Esophagus muscularis mucosa (tissue), 4 donors: ENCODE measurements at regions not wholly inside any gene's neighbourhood (a gene's known extent, or its start where the extent isn't known, plus 50 kb on each side); places are given as distances from the start of the nearest gene placed in this dataset.
"Not testable (repeated sequence)": the region's sequence is repeated elsewhere in the genome, so short reads cannot be mapped to it uniquely, and the experiment has no call there.

Experiments used
- DNase-seq: peaks from one replicate; pipeline ENCODE4 v3.0.0-alpha.2; 2017; ENCODE audit errors: extremely low spot score
- H3K27ac ChIP-seq, 4 donors: fragments of 200-600 bp; sonication (generic); replicated peaks in 1 of 4; 1 replicate in 3 of 4; 2 replicates in 1 of 4; pipeline ENCODE4 v1.5.1; 2016 to 2019; ENCODE audit warnings: mild to moderate bottlenecking in 1 of 4
- H3K27me3 ChIP-seq, 4 donors: fragments of 200-600 bp; sonication (generic); one replicate each; pipeline versions ENCODE4 v1.5.1 to v1.6.0; 2016 to 2019
- H3K36me3 ChIP-seq, 4 donors: fragments of 200-600 bp; sonication (generic); one replicate each; pipeline ENCODE4 v1.5.1; 2016 to 2019
- H3K4me1 ChIP-seq, 4 donors: fragments of 200-600 bp; sonication (generic); one replicate each; pipeline ENCODE4 v1.5.1; 2016 to 2019
- H3K4me3 ChIP-seq, 4 donors: fragments of 200-600 bp; sonication (generic); 1 replicate in 2 of 4; 2 replicates in 2 of 4; pipeline ENCODE4 v1.5.1; 2016 to 2019; ENCODE audit warnings: mild to moderate bottlenecking in 4 of 4, moderate library complexity in 1 of 4
- H3K9me3 ChIP-seq, 4 donors: fragments of 200-600 bp; sonication (generic); 1 replicate in 3 of 4; 2 replicates in 1 of 4; pipeline ENCODE4 v1.5.1; 2016 to 2019
- CTCF ChIP-seq, 3 experiments: fragments of 200-600 bp in 2 of 3; fragments of 450-650 bp in 1 of 3; sonication (generic) in 2 of 3; IDR thresholded peaks; one replicate each; pipeline ENCODE4 v1.5.1; 2017 to 2019; ENCODE audit warnings: antibody characterized with exemption in 3 of 3, mild to moderate bottlenecking in 2 of 3, moderate library complexity in 1 of 3
- EP300 ChIP-seq: sonication (generic); formaldehyde crosslinking; IDR thresholded peaks from one replicate; pipeline ENCODE4 v1.6.1; 2017; ENCODE audit warnings: antibody characterized with exemption
- POLR2A ChIP-seq: fragments of 450-650 bp; IDR thresholded peaks from one replicate; pipeline ENCODE4 v1.6.1; 2017; ENCODE audit warnings: antibody characterized with exemption, moderate library complexity, mild to moderate bottlenecking, low read depth
- POLR2AphosphoS5 ChIP-seq, 2 donors: sonication (generic); formaldehyde crosslinking; IDR thresholded peaks; one replicate each; pipeline ENCODE4 v1.6.1; 2017; ENCODE audit warnings: antibody characterized with exemption in 2 of 2
- WGBS: methylation state at CpG from one replicate; pipeline ENCODE4 v1.1.5; 2018; 5-methylcytosine and 5-hydroxymethylcytosine counted together
- intact Hi-C: fragments of 100-400 bp; cut with DNase I; formaldehyde crosslinking; loops from one replicate; pipeline ENCODE4 v1.15.1; 2023

- Histone ChIP-seq H3K36me3 (no peaks in the 10 kb centered on the region), H3K9me3 (no peaks in the 10 kb centered on the region), H3K4me3 (no peak overlapping the region), H3K27me3 (peaks cover 0 to 8% (median 0%) of the 10 kb centered on the region in 4 donors), H3K27ac (no peak overlapping the region), H3K4me1 (no peaks in the 10 kb centered on the region)
- no peak for DNase-seq
- TF ChIP-seq EP300 (no peak), POLR2A (no peak), POLR2AphosphoS5 (IDR thresholded peaks at IDR 0.05) (no peak), CTCF (IDR thresholded peaks at IDR 0.05) (no peak)
- WGBS: 86% methylated on average over 13 of the region's 15 CpGs
- intact Hi-C loops: no loop called here
Measured at GRCh38 chr2:16090650-16091575, 150.6 kb downstream of the MYCN start.

DNA sequence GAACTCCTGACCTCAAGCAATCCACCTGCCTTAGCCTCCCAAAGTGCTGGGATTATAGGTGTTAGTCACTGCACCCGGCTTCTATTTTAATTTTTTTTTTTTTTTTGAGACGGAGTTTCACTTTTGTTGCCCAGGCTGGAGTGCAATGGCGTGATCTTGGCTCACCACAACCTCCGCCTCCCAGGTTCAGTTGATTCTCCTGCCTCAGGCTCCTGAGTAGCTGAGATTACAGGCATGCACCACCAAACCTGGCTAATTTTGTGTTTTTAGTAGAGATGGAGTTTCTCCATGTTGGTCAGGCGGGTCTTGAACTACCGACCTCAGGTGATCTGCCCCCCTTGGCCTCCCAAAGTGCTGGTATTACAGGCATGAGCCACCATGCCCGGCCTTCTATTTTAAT lies 149.1 kb downstream of the MYCN start:
- H3K27ac ChIP-seq, H3K4me3 ChIP-seq, H3K9me3 ChIP-seq, DNase-seq, H3K36me3 ChIP-seq, intact Hi-C loops, H3K4me1 ChIP-seq, H3K27me3 ChIP-seq: not testable (repeated sequence)
- WGBS: 85% methylated on average over 7 of the region's 7 CpGs

DNA sequence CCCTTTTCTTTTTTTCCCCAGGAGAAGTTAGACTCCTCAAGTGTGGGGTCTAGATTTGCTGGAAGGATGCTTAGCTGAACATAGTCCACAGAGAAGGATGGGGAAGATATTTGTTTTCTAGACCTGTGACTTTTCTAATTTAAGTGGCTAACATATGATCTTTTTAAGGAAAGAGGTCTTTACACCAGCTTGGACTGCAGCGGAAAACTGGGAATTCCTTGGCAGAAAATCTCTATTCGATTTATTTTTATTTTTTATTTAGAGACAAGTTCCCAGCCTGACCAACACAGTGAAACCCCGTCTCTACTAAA lies 148.4 kb downstream of the MYCN start:
- Histone ChIP-seq H3K4me3 (no peak overlapping the region), H3K36me3 (no peaks in the 10 kb centered on the region), H3K27me3 (peaks cover 0 to 3% (median 0%) of the 10 kb centered on the region in 4 donors), H3K9me3 (no peaks in the 10 kb centered on the region), H3K27ac (no peak overlapping the region), H3K4me1 (no peaks in the 10 kb centered on the region)
- no peak for TF ChIP-seq EP300
- TF ChIP-seq CTCF (IDR thresholded peaks at IDR 0.05): no peak
- TF ChIP-seq POLR2A: no peak
- no peak for TF ChIP-seq POLR2AphosphoS5 (IDR thresholded peaks at IDR 0.05)
- intact Hi-C loops: no loop called here
- WGBS: 91% methylated on average over 3 of the region's 3 CpGs
- DNase-seq: no peak

DNA sequence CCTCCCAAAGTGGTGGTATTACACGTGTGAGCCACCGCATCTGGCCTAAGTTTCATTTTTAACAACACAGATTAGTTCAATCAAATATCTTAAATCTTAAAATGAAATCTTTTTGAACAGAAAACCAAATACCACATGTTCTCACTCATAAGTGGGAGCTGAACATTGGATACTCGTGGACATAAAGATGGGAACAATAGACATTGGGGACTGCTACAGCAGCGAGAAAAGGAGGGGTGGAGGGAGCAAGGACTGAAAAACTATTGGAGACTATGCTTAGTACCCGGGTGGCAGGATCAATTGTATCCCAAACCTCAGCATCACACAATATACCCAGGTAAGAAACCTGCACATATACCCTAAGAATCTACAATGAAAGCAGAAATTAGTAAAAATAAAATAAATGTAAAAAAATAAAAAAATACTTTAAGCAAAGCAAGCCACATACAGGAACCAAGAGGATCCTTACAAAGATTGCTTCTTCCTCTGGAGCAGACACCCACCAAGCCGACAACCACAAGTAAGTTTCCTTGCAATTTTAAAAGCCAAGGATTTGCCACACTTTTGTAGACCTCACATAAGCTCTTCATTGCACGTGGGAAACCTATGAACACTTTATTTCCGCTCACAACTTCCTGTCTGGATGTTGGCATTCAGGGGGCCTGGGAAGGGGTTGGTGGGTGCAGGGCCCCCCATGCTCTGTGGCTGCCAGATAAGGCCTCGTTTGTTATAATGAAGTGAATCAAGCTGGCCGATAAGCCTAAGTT lies 147.9 kb downstream of the MYCN start:
- Histone ChIP-seq H3K36me3 (no peaks in the 10 kb centered on the region), H3K27ac (no peak overlapping the region), H3K4me3 (no peak overlapping the region), H3K4me1 (no peaks in the 10 kb centered on the region), H3K9me3 (no peaks in the 10 kb centered on the region), H3K27me3 (no peaks in the 10 kb centered on the region)
- 64% methylated on average over 10 of the region's 10 CpGs for WGBS
- TF ChIP-seq CTCF (IDR thresholded peaks at IDR 0.05): no peak
- TF ChIP-seq EP300: no peak
- TF ChIP-seq POLR2AphosphoS5 (IDR thresholded peaks at IDR 0.05): no peak
- TF ChIP-seq POLR2A: no peak
- no peak for DNase-seq
- intact Hi-C loops: no loop called here

DNA sequence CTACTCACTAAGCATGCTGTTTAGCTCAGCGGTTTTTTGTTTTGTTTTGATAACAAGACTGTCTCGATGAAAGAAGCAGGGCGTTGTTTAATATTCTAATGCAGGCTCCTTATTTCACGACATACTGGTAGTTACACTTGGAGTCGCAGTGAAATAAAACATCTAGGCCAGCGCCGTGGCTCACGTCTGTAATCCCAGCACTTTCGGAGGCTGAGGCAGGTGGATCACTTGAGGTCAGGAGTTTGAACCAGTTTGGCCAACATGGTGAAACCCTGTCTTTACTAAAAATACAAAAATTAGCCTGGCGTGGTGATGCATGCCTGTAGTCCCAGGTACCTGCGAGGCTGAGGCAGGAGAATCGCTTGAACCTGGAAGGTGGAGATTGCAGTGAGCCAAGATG lies 145.8 kb downstream of the MYCN start:
- intact Hi-C loops, H3K36me3 ChIP-seq, H3K4me3 ChIP-seq, H3K27me3 ChIP-seq, H3K4me1 ChIP-seq, DNase-seq, H3K9me3 ChIP-seq, H3K27ac ChIP-seq: not testable (repeated sequence)
- 80% methylated on average over 12 of the region's 12 CpGs for WGBS
